Fibroblast of mammary gland (primary cell): ENCODE measurements at regions not wholly inside any gene's neighbourhood (a gene's known extent, or its start where the extent isn't known, plus 50 kb on each side); places are given as distances from the start of the nearest gene placed in this dataset.
A peak's percentile ranks its signal among the peaks of the same experiment; 100 is the strongest.

ENCODE experiments used
- DNase-seq: peaks from one replicate; pipeline ENCODE4 v3.0.0-alpha.2; 2010; ENCODE audit warnings: low read depth
- H3K4me3 ChIP-seq: 2 replicates; pipeline ENCODE4 v1.5.1; 2011; ENCODE audit warnings: low read depth, mild to moderate bottlenecking, low read length, moderate library complexity; ENCODE audit not compliant: control insufficient read depth
- TF ChIP-seq, protein P1 (sequence below): conservative IDR thresholded peaks from 2 replicates; pipeline ENCODE4 v1.5.1; 2011; ENCODE audit warnings: low read depth, low read length, inconsistent platforms; ENCODE audit not compliant: control insufficient read depth, insufficient read depth

DNA sequence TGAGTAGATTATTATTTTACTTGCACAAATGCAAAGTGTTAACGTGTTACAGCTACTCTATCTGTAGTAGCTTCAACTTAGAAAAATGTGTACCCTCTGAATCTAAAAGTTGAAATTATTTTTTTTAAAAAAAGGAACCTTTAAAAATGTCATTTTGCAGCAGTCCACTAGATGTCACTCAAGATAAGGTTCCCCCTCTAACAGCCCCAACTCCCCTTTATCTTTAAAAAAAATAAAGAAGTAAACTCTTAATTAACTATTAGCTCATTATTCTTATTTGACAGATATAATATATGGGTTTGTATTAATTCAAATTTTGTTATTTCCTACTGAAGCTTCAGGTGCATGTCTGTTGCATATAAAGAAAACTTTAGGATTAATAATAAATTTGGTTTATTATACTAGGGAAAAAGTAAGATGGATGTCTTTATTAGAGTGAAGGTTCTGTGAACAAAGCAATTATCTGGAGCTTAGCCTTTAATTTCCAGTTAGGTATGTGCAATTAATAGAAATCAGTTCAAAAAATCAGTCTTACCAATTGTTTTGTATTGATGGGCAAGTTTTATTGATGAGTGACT is 288.5 kb downstream of the VGLL3 start:
- peak; percentile 4 for DNase-seq

GRCh38 chr3:86695752-86696151 is 295.2 kb downstream of the VGLL3 start:
- TF ChIP-seq, protein P1, sequence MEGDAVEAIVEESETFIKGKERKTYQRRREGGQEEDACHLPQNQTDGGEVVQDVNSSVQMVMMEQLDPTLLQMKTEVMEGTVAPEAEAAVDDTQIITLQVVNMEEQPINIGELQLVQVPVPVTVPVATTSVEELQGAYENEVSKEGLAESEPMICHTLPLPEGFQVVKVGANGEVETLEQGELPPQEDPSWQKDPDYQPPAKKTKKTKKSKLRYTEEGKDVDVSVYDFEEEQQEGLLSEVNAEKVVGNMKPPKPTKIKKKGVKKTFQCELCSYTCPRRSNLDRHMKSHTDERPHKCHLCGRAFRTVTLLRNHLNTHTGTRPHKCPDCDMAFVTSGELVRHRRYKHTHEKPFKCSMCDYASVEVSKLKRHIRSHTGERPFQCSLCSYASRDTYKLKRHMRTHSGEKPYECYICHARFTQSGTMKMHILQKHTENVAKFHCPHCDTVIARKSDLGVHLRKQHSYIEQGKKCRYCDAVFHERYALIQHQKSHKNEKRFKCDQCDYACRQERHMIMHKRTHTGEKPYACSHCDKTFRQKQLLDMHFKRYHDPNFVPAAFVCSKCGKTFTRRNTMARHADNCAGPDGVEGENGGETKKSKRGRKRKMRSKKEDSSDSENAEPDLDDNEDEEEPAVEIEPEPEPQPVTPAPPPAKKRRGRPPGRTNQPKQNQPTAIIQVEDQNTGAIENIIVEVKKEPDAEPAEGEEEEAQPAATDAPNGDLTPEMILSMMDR, result no peak
- H3K4me3 ChIP-seq, result no peak overlapping the region
- no peak for DNase-seq

More for the DNA sequence above, 288.5 kb downstream of the VGLL3 start:
- no peak overlapping the region for H3K4me3 ChIP-seq
- TF ChIP-seq, protein P1, result peak; percentile 62

DNA sequence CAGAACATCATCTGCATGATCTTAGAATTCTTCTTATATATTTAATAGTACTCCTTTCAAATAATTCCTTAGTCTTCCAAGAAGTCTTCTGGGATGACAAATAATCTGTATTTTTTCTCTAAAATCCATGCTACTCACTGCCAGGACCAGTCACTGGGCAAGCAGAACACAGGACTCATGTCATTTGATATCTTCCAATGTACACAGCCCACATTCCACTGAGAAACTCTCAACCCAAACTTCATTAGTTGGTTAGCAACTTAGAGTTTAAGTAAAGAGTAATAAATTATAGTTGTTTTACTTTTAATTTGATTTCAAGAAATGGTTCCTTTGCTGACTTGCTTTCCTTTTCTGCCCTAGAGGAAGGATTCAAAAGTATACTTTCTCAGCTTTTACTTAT is 317.0 kb downstream of the VGLL3 start:
- TF ChIP-seq, protein P1, result no peak
- DNase-seq, result no peak
- H3K4me3 ChIP-seq, result no peak overlapping the region

DNA sequence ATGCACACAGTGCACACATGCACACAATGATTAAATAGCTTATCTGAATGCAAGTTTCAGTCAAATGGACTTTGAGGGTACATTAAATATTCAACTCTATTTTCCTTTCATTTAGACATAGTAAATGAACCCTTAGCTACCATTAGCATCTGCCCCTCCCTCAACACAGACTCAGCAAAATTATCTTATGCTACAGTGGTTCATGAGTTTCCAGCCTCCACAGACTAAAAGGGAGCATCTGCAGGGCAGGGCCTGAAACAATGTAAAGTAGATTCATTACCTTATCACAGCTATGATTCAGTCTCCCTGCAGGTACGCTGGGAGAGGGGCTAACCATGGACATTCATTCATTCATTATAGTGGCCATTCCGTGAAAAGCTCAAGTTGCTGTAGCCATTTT is 329.1 kb downstream of the VGLL3 start:
- no peak overlapping the region for H3K4me3 ChIP-seq
- TF ChIP-seq, protein P1, result no peak
- DNase-seq, result no peak

DNA sequence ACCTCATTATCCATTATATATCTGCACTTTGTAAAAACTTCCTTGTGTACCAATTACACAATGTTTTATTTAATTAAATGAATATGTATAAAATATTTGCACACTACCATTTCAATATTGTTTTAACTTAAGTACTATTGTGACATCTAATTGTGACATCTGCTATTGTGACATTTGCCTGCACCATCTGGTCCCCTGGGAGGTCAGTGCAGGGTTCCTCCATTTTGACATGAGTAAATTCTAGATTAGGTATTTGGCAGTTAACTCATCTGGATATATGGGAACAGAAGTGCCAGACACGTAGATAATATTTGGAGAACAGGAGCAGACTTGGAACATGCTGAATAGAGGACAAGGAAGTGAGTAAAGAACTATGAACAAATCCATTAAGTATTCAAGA is 332.1 kb downstream of the VGLL3 start:
- no peak for DNase-seq
- TF ChIP-seq, protein P1, result no peak
- H3K4me3 ChIP-seq, result no peak overlapping the region

GRCh38 chr3:86654806-86655460 is 336.0 kb downstream of the VGLL3 start:
- H3K4me3 ChIP-seq, result no peak overlapping the region
- TF ChIP-seq, protein P1, result no peak
- DNase-seq, result no peak

DNA sequence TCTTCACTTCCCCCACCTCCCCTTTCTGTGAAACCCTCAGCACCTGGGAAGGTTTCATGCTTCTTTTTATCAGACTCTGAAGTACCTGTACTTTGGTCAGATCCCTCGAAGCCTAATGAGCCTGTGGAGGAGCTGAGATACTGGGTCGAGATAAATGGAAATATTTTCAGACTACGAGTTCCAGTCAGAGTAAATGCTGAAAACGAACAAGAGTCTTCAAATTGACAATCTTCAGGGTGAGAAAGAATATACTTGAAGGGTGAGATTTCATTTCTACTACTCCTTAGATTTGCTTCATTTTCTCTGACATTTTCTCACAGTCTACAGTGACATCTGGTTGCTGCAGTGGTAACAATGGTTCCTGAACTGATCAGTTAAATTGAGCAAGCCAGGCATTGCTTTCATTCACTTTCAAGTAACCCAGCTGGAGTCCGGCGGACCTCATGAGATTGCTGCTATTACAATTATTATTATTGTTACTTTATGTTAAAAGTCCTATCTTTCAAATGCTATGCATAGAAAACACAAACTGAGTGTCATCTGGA is 337.2 kb downstream of the VGLL3 start:
- TF ChIP-seq, protein P1, result no peak
- no peak overlapping the region for H3K4me3 ChIP-seq
- no peak for DNase-seq
